ENCODE measurements at regions not wholly inside any gene's neighbourhood (a gene's known extent, or its start where the extent isn't known, plus 50 kb on each side); places are given as distances from the start of the nearest gene placed in this dataset.

- FAIRE-seq, result no peak
- no peak for TF ChIP-seq PAX5 (IDR thresholded peaks at IDR 0.05; ENCODE audit: insufficient read depth, low read length, severe bottlenecking)
- TF ChIP-seq TAF1 (IDR thresholded peaks at IDR 0.05; ENCODE audit: low read depth, low read length), result no peak
- TF ChIP-seq POLR2AphosphoS5 (IDR thresholded peaks at IDR 0.05; ENCODE audit: low read depth, low read length), result no peak
- TF ChIP-seq POU2F2 (IDR thresholded peaks at IDR 0.05; ENCODE audit: low read depth, low read length), result no peak
- DNase-seq (ENCODE audit: insufficient read length, low spot score), result no peak
Observed at GRCh38 chr5:136423944-136424606, 58.7 kb upstream of the TRPC7 start.

GRCh38 chr5:136420168-136420898, 55.0 kb upstream of the TRPC7 start:
- no peak for TF ChIP-seq TAF1 (IDR thresholded peaks at IDR 0.05; ENCODE audit: low read depth, low read length)
- no peak for TF ChIP-seq POU2F2 (IDR thresholded peaks at IDR 0.05; ENCODE audit: low read depth, low read length)
- TF ChIP-seq POLR2AphosphoS5 (IDR thresholded peaks at IDR 0.05; ENCODE audit: low read depth, low read length), result no peak
- no peak for TF ChIP-seq PAX5 (IDR thresholded peaks at IDR 0.05; ENCODE audit: insufficient read depth, low read length, severe bottlenecking)
- TF ChIP-seq POLR2A (IDR thresholded peaks at IDR 0.05; ENCODE audit: low read depth, low read length), result no peak
- no peak for TF ChIP-seq SPI1 (IDR thresholded peaks at IDR 0.05; ENCODE audit: low read depth, low read length)
- no peak for FAIRE-seq
- DNase-seq (ENCODE audit: insufficient read length, low spot score), result no peak

GRCh38 chr5:136418301-136418700, 53.0 kb upstream of the TRPC7 start:
- no peak for DNase-seq (ENCODE audit: insufficient read length, low spot score)
- no peak for TF ChIP-seq PAX5 (IDR thresholded peaks at IDR 0.05; ENCODE audit: insufficient read depth, low read length, severe bottlenecking)
- TF ChIP-seq POU2F2 (IDR thresholded peaks at IDR 0.05; ENCODE audit: low read depth, low read length), result no peak
- TF ChIP-seq POLR2AphosphoS5 (IDR thresholded peaks at IDR 0.05; ENCODE audit: low read depth, low read length), result no peak
- TF ChIP-seq TAF1 (IDR thresholded peaks at IDR 0.05; ENCODE audit: low read depth, low read length), result no peak
- no peak for TF ChIP-seq SPI1 (IDR thresholded peaks at IDR 0.05; ENCODE audit: low read depth, low read length)
- no peak for TF ChIP-seq POLR2A (IDR thresholded peaks at IDR 0.05; ENCODE audit: low read depth, low read length)
- FAIRE-seq, result no peak

Measured in GM12891 (cell line).